ENCODE measurements at regions not wholly inside any gene's neighbourhood (a gene's known extent, or its start where the extent isn't known, plus 50 kb on each side); places are given as distances from the start of the nearest gene placed in this dataset.
A peak's percentile ranks its signal among the peaks of the same experiment; 100 is the strongest.

DNA sequence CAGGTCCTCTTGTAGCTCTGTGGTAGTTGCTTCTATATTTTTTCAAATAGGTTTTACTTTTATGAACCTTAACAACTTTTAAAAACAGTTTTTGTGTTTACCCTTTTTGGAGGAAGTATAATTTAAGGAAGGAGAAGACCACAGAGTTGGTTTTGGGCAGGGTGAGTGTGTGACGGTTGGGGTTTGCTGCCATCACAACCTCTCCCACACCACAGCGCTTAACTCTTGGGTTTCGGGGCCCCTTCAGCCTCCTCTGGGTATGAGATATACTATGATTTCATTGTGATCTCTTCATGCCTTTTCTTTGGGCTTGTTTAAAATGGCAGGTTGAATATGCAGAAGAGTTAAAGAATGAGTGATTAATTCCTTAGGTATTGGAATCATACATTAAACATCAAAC, 228.7 kb upstream of the CRY1 start:
- WGBS, 2 donors: 53 to 60% methylated on average over 3 of the region's 3 CpGs
- Histone ChIP-seq H3K4me3 (no peak overlapping the region), H3K27ac (peak overlapping the region in 1 of 4 donors; percentile 80), H3K36me3 (no peaks in the 10 kb centered on the region), H3K9me3 (no peaks in the 10 kb centered on the region), H3K4me1 (peaks cover 13 to 80% (median 17%) of the 10 kb centered on the region in 3 donors), H3K27me3 (peaks cover 0 to 67% (median 0%) of the 10 kb centered on the region in 4 donors)
- TF ChIP-seq, protein P1, sequence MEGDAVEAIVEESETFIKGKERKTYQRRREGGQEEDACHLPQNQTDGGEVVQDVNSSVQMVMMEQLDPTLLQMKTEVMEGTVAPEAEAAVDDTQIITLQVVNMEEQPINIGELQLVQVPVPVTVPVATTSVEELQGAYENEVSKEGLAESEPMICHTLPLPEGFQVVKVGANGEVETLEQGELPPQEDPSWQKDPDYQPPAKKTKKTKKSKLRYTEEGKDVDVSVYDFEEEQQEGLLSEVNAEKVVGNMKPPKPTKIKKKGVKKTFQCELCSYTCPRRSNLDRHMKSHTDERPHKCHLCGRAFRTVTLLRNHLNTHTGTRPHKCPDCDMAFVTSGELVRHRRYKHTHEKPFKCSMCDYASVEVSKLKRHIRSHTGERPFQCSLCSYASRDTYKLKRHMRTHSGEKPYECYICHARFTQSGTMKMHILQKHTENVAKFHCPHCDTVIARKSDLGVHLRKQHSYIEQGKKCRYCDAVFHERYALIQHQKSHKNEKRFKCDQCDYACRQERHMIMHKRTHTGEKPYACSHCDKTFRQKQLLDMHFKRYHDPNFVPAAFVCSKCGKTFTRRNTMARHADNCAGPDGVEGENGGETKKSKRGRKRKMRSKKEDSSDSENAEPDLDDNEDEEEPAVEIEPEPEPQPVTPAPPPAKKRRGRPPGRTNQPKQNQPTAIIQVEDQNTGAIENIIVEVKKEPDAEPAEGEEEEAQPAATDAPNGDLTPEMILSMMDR (IDR thresholded peaks at IDR 0.05): no peak
- no peak for TF ChIP-seq POLR2A (IDR thresholded peaks at IDR 0.05)
- intact Hi-C loops (cut with DNase I): no loop called here
- DNase-seq: no peak

DNA sequence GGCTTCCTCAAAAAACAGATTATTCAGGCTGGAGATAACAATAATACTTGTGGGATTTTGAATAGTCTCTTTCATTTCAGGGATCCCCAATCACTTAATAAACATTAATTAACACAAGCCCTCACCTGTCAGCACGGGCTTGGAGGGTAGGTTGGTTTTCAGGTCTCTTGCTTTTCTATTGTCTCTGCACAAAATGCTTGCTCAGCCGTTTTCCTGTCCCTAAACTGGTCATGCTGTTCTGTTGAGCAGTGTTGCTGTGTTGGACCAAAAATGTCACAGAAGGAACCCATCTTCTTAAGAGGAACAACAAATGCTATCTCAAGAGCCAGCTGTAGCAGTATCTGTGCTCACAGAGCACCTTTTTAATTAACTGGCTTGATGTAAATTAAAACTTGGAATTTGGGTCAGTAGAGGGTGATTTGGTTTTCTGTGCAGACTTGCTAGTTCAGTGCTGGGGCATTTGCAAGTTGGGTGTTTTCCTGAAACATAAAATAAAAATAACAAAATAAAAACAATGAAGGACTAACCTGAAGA, 231.8 kb upstream of the CRY1 start:
- H3K4me1 ChIP-seq: peaks cover 8 to 65% (median 13%) of the 10 kb centered on the region in 3 donors
- H3K4me3 ChIP-seq: no peak overlapping the region
- no peak for DNase-seq
- H3K36me3 ChIP-seq: no peaks in the 10 kb centered on the region
- intact Hi-C loops (cut with DNase I): no loop called here
- H3K27me3 ChIP-seq: peaks cover 0 to 39% (median 0%) of the 10 kb centered on the region in 4 donors
- no peak overlapping the region for H3K27ac ChIP-seq
- TF ChIP-seq POLR2A (IDR thresholded peaks at IDR 0.05): no peak
- TF ChIP-seq, protein P1 (IDR thresholded peaks at IDR 0.05): no peak
- no peaks in the 10 kb centered on the region for H3K9me3 ChIP-seq
- 28 to 54% methylated on average over 2 of the region's 2 CpGs for WGBS, 2 donors

DNA sequence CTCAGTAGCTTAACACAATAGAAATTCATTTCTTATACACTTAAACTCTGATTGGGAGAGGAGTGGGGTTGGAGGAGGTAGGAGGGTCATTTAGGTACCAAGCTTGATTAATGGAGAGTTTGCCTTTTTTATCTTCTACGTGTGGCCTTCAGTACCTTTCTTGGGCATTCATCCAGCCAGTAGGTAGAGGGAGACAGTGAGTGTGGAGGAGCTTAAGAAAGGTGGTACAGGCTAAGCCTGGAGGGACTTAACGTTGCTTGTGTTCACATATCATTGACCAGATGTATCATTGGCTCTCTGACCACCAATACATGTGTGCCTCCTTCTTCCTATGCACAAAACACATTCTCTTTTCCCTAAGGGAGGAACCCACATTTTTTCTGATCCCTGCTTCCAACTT, 232.9 kb upstream of the CRY1 start:
- no peaks in the 10 kb centered on the region for H3K36me3 ChIP-seq
- H3K27me3 ChIP-seq: peaks cover 0 to 29% (median 0%) of the 10 kb centered on the region in 4 donors
- no peak overlapping the region for H3K27ac ChIP-seq
- H3K4me3 ChIP-seq: no peak overlapping the region
- TF ChIP-seq, protein P1 (IDR thresholded peaks at IDR 0.05): no peak
- TF ChIP-seq POLR2A (IDR thresholded peaks at IDR 0.05): no peak
- DNase-seq: no peak
- H3K9me3 ChIP-seq: no peaks in the 10 kb centered on the region
- H3K4me1 ChIP-seq: peaks cover 0 to 65% (median 14%) of the 10 kb centered on the region in 3 donors
- intact Hi-C loops (cut with DNase I): no loop called here
- 49 to 53% methylated on average over 2 of the region's 2 CpGs for WGBS, 2 donors

DNA sequence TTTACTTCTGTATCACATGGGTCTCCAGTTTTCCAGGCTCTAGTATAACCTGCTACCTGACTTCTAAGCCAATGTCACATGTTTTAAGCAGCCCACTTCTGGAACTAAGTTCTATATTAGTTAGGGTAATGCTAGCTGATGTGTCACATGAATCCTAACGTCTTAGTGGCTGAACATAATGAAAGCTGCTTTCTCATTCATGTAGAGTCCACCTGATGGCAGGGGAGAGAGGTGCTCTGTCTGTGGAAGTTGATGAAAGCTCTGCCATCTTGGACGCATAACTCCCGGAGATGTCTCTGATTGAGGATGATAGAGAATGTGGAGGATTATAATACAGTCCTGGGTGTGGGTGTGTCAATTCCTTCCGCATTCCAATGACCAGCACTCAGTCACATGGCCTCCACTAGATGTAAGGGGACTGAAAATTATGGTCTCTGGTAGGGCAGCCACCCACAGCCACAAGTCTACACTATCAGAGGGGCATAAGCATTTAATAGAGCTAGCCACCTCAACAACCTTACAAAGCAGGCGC, 234.4 kb upstream of the CRY1 start:
- no peaks in the 10 kb centered on the region for H3K36me3 ChIP-seq
- H3K4me1 ChIP-seq: peaks cover 0 to 56% (median 9%) of the 10 kb centered on the region in 3 donors
- no peaks in the 10 kb centered on the region for H3K9me3 ChIP-seq
- no peak overlapping the region for H3K27ac ChIP-seq
- TF ChIP-seq, protein P1 (IDR thresholded peaks at IDR 0.05): no peak
- no peak for TF ChIP-seq POLR2A (IDR thresholded peaks at IDR 0.05)
- no peak for DNase-seq
- 34 to 63% methylated on average over 2 to 5 of the region's 5 CpGs for WGBS, 2 donors
- H3K4me3 ChIP-seq: no peak overlapping the region
- intact Hi-C loops (cut with DNase I): no loop called here
- H3K27me3 ChIP-seq: peaks cover 0 to 22% (median 0%) of the 10 kb centered on the region in 4 donors

DNA sequence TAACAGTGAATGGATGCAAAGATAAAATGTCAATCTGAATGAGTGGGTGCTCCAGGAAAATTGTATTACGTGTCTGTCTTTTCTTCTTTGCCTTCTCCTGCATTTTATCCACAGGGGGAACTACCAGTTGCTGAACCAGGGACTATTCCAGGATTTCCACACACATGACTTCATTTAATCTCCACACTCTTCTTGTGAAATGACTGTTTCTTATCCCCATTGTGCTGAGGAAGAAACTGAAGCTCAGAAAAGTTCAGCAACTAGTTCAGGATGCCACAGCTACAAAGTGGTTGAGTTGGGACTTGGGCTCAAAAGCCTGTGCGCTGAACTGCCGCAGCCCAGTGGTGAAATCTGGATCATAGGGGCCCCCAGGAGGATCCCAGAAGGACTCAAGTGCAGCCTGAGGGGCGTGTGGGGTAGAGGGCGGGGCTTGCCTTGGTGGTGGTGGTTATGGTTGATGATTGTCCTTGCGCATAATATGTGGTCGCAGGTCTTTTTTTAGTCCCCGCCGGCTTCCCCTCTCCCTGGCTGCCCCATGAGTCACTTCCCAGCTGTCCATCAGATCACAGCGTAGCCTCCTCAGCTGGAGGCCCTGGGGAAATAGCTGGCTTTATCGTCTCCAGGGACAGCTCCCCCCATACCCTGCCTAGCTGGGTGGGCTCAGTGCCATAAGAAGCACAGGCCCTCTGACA, 235.2 kb upstream of the CRY1 start:
- Histone ChIP-seq H3K4me1 (peaks cover 0 to 54% (median 9%) of the 10 kb centered on the region in 3 donors), H3K9me3 (no peaks in the 10 kb centered on the region), H3K36me3 (no peaks in the 10 kb centered on the region), H3K27ac (no peak overlapping the region), H3K27me3 (peaks cover 0 to 14% (median 0%) of the 10 kb centered on the region in 4 donors), H3K4me3 (no peak overlapping the region)
- WGBS, 2 donors: 46 to 73% methylated on average over 7 of the region's 11 CpGs
- no peak for TF ChIP-seq POLR2A (IDR thresholded peaks at IDR 0.05)
- TF ChIP-seq, protein P1 (IDR thresholded peaks at IDR 0.05): no peak
- intact Hi-C loops (cut with DNase I): no loop called here
- no peak for DNase-seq

Data from esophagus squamous epithelium (tissue), 5 donors.